Small intestine (tissue), 7 donors: ENCODE measurements at regions not wholly inside any gene's neighbourhood (a gene's known extent, or its start where the extent isn't known, plus 50 kb on each side); places are given as distances from the start of the nearest gene placed in this dataset.

ENCODE experiments used
- DNase-seq, 2 donors: peaks; one replicate each; pipeline versions ENCODE4 v3.0.0 to v3.0.0-alpha.2; 2013
- FAIRE-seq: peaks from 2 replicates; lab custom pipeline; 2012; peaks lifted over from hg19 to GRCh38; lab: Jason Lieb, UNC
- H3K27ac ChIP-seq, 3 donors: one replicate each; pipeline ENCODE4 v1.5.1; 2013; ENCODE audit warnings: low read length in 2 of 3, mild to moderate bottlenecking in 2 of 3, control low read depth in 1 of 3, inconsistent platforms in 1 of 3, low read depth in 1 of 3, moderate library complexity in 1 of 3
- H3K27me3 ChIP-seq, 3 donors: one replicate each; pipeline ENCODE4 v1.6.1; 2013; ENCODE audit warnings: low read length in 3 of 3, inconsistent platforms in 1 of 3; ENCODE audit not compliant: control insufficient read depth in 3 of 3, insufficient read depth in 3 of 3
- H3K36me3 ChIP-seq, 3 donors: one replicate each; pipeline ENCODE4 v1.6.1; 2013; ENCODE audit warnings: low read length in 3 of 3, inconsistent platforms in 1 of 3, low read depth in 1 of 3, mild to moderate bottlenecking in 1 of 3, moderate library complexity in 1 of 3; ENCODE audit not compliant: control insufficient read depth in 3 of 3, insufficient read depth in 2 of 3
- H3K4me1 ChIP-seq, 3 donors: one replicate each; pipeline ENCODE4 v1.6.1; 2013; ENCODE audit warnings: low read length in 2 of 3, inconsistent platforms in 1 of 3, low read depth in 1 of 3, mild to moderate bottlenecking in 1 of 3, moderate library complexity in 1 of 3; ENCODE audit not compliant: control insufficient read depth in 3 of 3, insufficient read depth in 2 of 3
- H3K4me3 ChIP-seq, 3 donors: one replicate each; pipeline ENCODE4 v1.5.1; 2013; ENCODE audit warnings: low read length in 3 of 3, control low read depth in 1 of 3, inconsistent platforms in 1 of 3, low read depth in 1 of 3, mild to moderate bottlenecking in 1 of 3, moderate library complexity in 1 of 3
- H3K9me3 ChIP-seq, 2 donors: one replicate each; pipeline ENCODE4 v1.6.1; 2013; ENCODE audit warnings: low read depth in 1 of 2, low read length in 1 of 2; ENCODE audit not compliant: control insufficient read depth in 2 of 2, insufficient read depth in 1 of 2
- WGBS, 3 donors: extraction: QIAGEN DNeasy Blood & Tissue Kit; methylation state at CpG; one replicate each; pipeline ENCODE4 v1.1.7; 2013; 5-methylcytosine and 5-hydroxymethylcytosine counted together
- donor health status: healthy with polysubstance abuse.
- donor health status: control.
- donor health status: control.
- donor health status: Bipolar disorder and iron deficiency.
- donor health status: healthy.

DNA sequence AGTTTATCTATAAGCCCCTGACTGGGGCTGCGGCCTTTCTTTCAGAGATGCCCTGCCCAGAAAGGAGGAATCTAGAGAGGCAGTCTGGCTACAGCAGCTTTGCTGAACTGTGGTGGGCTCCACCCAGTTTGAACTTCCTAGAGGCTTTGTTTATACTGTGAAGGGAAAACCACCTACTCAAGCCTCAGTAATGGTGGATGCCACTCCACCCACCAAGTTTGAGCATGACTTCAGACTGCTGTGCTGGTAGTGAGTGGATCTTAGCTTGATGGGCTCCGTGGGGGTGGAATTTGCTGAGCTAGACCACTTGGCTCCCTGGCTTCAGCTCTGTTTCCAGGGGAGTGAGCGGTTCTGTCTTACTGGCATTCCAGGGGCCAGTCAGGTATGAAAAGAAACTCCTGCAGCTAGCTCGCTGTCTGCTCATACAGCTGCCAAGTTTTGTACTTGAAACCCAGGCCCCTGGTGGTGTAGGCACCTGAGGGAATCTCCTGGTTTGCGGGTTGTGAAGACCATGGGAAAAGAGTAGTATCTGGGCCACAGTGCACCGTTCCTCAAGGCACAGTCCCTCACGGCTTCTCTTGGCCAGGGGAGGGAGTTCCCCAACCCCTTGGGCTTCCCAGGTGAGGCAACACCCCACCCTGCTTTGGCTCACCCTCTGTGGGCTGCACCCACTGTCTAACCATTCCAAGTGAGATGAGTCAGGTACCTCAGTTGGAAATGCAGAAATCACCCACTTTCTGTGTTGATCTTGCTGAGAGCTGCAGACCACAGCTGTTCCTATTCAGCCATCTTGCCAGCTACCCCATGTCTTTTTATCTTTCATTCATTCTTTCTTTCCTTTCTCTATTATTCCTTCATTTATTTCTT lies 211.8 kb upstream of the C9orf72 start:
- FAIRE-seq (no peak), DNase-seq (no peak)
- Histone ChIP-seq H3K4me3 (no peak overlapping the region), H3K27ac (no peak overlapping the region), H3K27me3 (no peaks in the 10 kb centered on the region), H3K4me1 (no peaks in the 10 kb centered on the region), H3K36me3 (no peaks in the 10 kb centered on the region), H3K9me3 (peaks cover 0 to 11% of the 10 kb centered on the region in 2 donors)
- 61 to 63% (median 63%) methylated on average over 7 of the region's 7 CpGs for WGBS, 3 donors

- no peak overlapping the region for H3K4me3 ChIP-seq
- H3K27me3 ChIP-seq: no peaks in the 10 kb centered on the region
- H3K27ac ChIP-seq: no peak overlapping the region
- DNase-seq (no peak), FAIRE-seq (no peak)
- H3K9me3 ChIP-seq: peaks cover 0 to 11% of the 10 kb centered on the region in 2 donors
- no peaks in the 10 kb centered on the region for H3K4me1 ChIP-seq
- no peaks in the 10 kb centered on the region for H3K36me3 ChIP-seq
These were observed 212.4 kb upstream of the C9orf72 start for GRCh38 chr9:27785714-27786100.

DNA sequence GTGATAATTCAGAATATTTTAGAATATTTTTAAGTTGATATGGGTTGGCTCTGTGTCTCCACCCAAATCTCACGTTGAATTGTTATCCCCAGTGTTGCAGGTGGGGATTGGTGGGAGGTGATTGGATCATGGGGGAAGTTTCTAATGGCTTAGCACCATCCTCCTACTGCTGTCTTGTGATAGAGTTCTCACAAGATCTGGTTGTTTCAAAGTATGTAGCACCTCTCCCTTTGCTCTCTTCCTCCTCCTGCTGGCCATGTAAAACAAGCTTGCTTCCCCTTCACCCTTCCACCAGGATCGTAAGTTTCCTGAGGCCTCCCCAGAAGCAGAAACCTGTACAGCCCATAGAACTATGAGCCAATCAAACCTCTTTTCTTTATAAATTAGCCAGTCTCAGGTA lies 214.6 kb upstream of the C9orf72 start:
- 27 to 60% (median 46%) methylated on average over 2 of the region's 2 CpGs for WGBS, 3 donors
- peaks cover 0 to 11% of the 10 kb centered on the region in 2 donors for H3K9me3 ChIP-seq
- H3K4me3 ChIP-seq: no peak overlapping the region
- H3K36me3 ChIP-seq: no peaks in the 10 kb centered on the region
- peak; percentile 3 to 9 for DNase-seq
- no peaks in the 10 kb centered on the region for H3K27me3 ChIP-seq
- no peaks in the 10 kb centered on the region for H3K4me1 ChIP-seq
- H3K27ac ChIP-seq: no peak overlapping the region
- no peak for FAIRE-seq

DNA sequence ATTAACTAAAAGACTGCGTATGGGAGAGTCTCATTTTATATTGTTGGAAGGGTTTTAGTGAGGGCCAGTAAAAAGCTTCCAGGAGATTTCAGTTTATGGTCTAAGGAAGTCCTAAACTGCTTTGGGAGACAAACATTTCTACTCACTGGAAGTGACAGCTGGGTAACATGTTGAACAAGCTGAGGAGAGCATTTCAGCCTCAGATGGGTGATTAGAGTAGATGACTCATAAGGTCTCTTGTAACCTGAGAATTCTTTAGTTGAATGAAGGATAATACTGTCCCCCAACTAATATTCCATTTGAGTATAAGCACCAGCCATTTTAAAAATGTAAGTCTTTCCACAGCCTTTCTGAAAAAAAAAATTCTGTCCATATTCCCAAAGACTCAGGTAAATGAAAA lies 218.0 kb upstream of the C9orf72 start:
- no peak for DNase-seq
- H3K36me3 ChIP-seq: no peaks in the 10 kb centered on the region
- peaks cover 0 to 7% of the 10 kb centered on the region in 2 donors for H3K9me3 ChIP-seq
- no peaks in the 10 kb centered on the region for H3K27me3 ChIP-seq
- WGBS, 3 donors: 81 to 89% (median 83%) methylated on average over 1 of the region's 1 CpG
- no peak overlapping the region for H3K27ac ChIP-seq
- no peak for FAIRE-seq
- no peak overlapping the region for H3K4me3 ChIP-seq
- no peaks in the 10 kb centered on the region for H3K4me1 ChIP-seq

- 41 to 68% (median 55%) methylated on average over 2 of the region's 2 CpGs for WGBS, 3 donors
- Histone ChIP-seq H3K36me3 (no peaks in the 10 kb centered on the region), H3K27ac (no peak overlapping the region), H3K9me3 (peaks cover 0 to 7% of the 10 kb centered on the region in 2 donors), H3K4me3 (no peak overlapping the region), H3K27me3 (no peaks in the 10 kb centered on the region), H3K4me1 (no peaks in the 10 kb centered on the region)
- no peak for DNase-seq
- no peak for FAIRE-seq
These were observed 219.8 kb upstream of the C9orf72 start for GRCh38 chr9:27792971-27793689.

- WGBS, 3 donors: 76 to 90% (median 83%) methylated on average over 1 of the region's 1 CpG
- no peak overlapping the region for H3K4me3 ChIP-seq
- no peak for DNase-seq
- no peak overlapping the region for H3K27ac ChIP-seq
- no peaks in the 10 kb centered on the region for H3K9me3 ChIP-seq
- no peak for FAIRE-seq
- H3K36me3 ChIP-seq: no peaks in the 10 kb centered on the region
- H3K27me3 ChIP-seq: no peaks in the 10 kb centered on the region
- no peaks in the 10 kb centered on the region for H3K4me1 ChIP-seq
These were observed 226.0 kb upstream of the C9orf72 start for GRCh38 chr9:27799326-27799725.

- Histone ChIP-seq H3K36me3 (no peaks in the 10 kb centered on the region), H3K27ac (no peak overlapping the region), H3K27me3 (no peaks in the 10 kb centered on the region), H3K9me3 (no peaks in the 10 kb centered on the region), H3K4me3 (no peak overlapping the region), H3K4me1 (no peaks in the 10 kb centered on the region)
- DNase-seq: no peak
- 5 to 39% (median 13%) methylated on average over 1 of the region's 1 CpG for WGBS, 3 donors
- FAIRE-seq: no peak
These were observed 226.9 kb upstream of the C9orf72 start for GRCh38 chr9:27800159-27800558.

- Histone ChIP-seq H3K27me3 (no peaks in the 10 kb centered on the region), H3K4me3 (no peak overlapping the region), H3K9me3 (no peaks in the 10 kb centered on the region), H3K27ac (no peak overlapping the region), H3K4me1 (no peaks in the 10 kb centered on the region), H3K36me3 (no peaks in the 10 kb centered on the region)
- no peak for FAIRE-seq
- WGBS, 3 donors: 70 to 86% (median 78%) methylated on average over 2 of the region's 2 CpGs
- no peak for DNase-seq
These were observed 227.6 kb upstream of the C9orf72 start for GRCh38 chr9:27800692-27801370.
